Kidney (tissue), 13 donors: ENCODE measurements at regions not wholly inside any gene's neighbourhood (a gene's known extent, or its start where the extent isn't known, plus 50 kb on each side); places are given as distances from the start of the nearest gene placed in this dataset.

Experiments
- DNase-seq, 5 donors: peaks; one replicate each; pipeline ENCODE4 v3.0.0-alpha.2; 2013 to 2020
- FAIRE-seq: peaks from 2 replicates; lab custom pipeline; 2012; peaks lifted over from hg19 to GRCh38; lab: Jason Lieb, UNC
- H3K27ac ChIP-seq, 2 donors: one replicate each; pipeline ENCODE4 v1.7.0; 2013; ENCODE audit warnings: low read depth in 2 of 2, low read length in 2 of 2, inconsistent platforms in 1 of 2
- H3K27me3 ChIP-seq: one replicate; pipeline ENCODE4 v1.7.1; 2013; ENCODE audit warnings: low read length, inconsistent platforms; ENCODE audit not compliant: control insufficient read depth, insufficient read depth
- H3K36me3 ChIP-seq, 3 donors: one replicate each; pipeline versions ENCODE4 v1.7.0 to v1.7.1; 2013; ENCODE audit warnings: low read length in 3 of 3, control low read depth in 1 of 3, inconsistent platforms in 1 of 3; ENCODE audit not compliant: insufficient read depth in 3 of 3, control insufficient read depth in 2 of 3
- H3K4me1 ChIP-seq, 3 donors: one replicate each; pipeline versions ENCODE4 v1.7.0 to v1.7.1; 2013; ENCODE audit warnings: low read length in 3 of 3, inconsistent platforms in 1 of 3, low read depth in 1 of 3; ENCODE audit not compliant: control insufficient read depth in 2 of 3, insufficient read depth in 2 of 3
- H3K4me3 ChIP-seq, 3 donors: one replicate each; pipeline versions ENCODE4 v1.7.0 to v1.8.1; 2013; ENCODE audit warnings: low read length in 3 of 3, control low read depth in 1 of 3, inconsistent platforms in 1 of 3
- H3K9ac ChIP-seq, 3 donors: one replicate each; pipeline versions ENCODE4 v1.7.0 to v1.7.1; 2013; ENCODE audit warnings: low read length in 3 of 3, control low read depth in 1 of 3, inconsistent platforms in 1 of 3
- H3K9me3 ChIP-seq, 3 donors: one replicate each; pipeline versions ENCODE4 v1.7.0 to v1.7.1; 2013; ENCODE audit warnings: low read length in 3 of 3, control low read depth in 1 of 3, inconsistent platforms in 1 of 3; ENCODE audit not compliant: control insufficient read depth in 2 of 3, insufficient read depth in 1 of 3
- intact Hi-C: fragments of 100-400 bp; cut with DNase I; formaldehyde crosslinking; loops from one replicate; pipeline ENCODE4 v1.11.1; 2022
- TF ChIP-seq, protein P1 (sequence below): IDR thresholded peaks from 3 replicates; pipeline ENCODE4 v1.5.1; 2012; ENCODE audit warnings: mild to moderate bottlenecking, moderate library complexity, borderline replicate concordance; ENCODE audit not compliant: insufficient read depth; ENCODE audit errors: extremely low read depth
- donor health status: control.
- donor health status: control.
- donor health status: control.
- donor health status: control.
- donor health status: control.
- donor health status: DM: yes; HTN: yes; CAD: no.
- donor health status: Normal renal cell carcinoma (clear cell type).

DNA sequence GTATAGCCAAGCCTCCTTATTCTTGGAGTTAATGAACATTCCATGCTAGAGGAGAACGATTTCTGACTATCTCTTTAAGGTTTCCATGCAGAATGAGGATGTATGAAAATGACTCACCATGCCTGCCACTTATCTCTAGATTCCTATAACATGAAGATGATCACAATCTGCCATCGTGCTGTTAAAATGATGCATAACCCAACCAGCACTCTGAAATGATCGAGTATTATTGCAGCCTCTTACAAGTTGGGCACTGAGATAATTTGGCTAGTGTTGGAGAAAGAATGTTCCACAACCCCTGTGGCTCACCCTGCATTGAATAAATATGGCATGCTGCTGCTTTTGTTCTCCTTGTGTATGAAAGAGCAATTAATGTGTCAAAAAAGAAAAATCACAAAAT is 1143.6 kb upstream of the WWC1 start:
- Histone ChIP-seq H3K4me1 (no peaks in the 10 kb centered on the region), H3K9ac (no peak overlapping the region), H3K9me3 (no peaks in the 10 kb centered on the region), H3K36me3 (no peaks in the 10 kb centered on the region), H3K4me3 (no peak overlapping the region), H3K27me3 (no peaks in the 10 kb centered on the region), H3K27ac (no peak overlapping the region)
- DNase-seq = no peak
- intact Hi-C loops = no loop called here
- FAIRE-seq = no peak
- TF ChIP-seq, protein P1, sequence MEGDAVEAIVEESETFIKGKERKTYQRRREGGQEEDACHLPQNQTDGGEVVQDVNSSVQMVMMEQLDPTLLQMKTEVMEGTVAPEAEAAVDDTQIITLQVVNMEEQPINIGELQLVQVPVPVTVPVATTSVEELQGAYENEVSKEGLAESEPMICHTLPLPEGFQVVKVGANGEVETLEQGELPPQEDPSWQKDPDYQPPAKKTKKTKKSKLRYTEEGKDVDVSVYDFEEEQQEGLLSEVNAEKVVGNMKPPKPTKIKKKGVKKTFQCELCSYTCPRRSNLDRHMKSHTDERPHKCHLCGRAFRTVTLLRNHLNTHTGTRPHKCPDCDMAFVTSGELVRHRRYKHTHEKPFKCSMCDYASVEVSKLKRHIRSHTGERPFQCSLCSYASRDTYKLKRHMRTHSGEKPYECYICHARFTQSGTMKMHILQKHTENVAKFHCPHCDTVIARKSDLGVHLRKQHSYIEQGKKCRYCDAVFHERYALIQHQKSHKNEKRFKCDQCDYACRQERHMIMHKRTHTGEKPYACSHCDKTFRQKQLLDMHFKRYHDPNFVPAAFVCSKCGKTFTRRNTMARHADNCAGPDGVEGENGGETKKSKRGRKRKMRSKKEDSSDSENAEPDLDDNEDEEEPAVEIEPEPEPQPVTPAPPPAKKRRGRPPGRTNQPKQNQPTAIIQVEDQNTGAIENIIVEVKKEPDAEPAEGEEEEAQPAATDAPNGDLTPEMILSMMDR = no peak

DNA sequence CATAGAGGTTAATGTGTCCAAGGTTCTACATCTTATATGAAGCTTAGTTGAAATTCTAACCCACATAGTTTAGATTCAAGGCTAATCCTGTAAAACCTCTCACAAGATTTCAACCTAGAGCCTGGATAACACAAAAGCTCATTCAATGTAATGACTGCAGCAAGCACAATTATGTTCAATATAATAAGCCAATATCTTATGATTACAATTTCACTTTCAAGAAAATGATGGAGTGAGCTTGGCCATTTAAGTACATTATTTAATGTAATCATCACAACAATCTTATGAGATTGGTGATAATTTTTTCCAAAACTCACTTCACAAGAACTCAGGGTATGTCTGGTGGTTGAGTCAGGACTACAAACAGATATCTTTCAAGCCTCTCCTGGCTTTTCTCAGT is 1140.8 kb upstream of the WWC1 start:
- intact Hi-C loops = no loop called here
- FAIRE-seq (no peak), DNase-seq (no peak)
- TF ChIP-seq, protein P1 = no peak
- Histone ChIP-seq H3K27ac (no peak overlapping the region), H3K9ac (no peak overlapping the region), H3K4me3 (no peak overlapping the region), H3K9me3 (no peaks in the 10 kb centered on the region), H3K36me3 (no peaks in the 10 kb centered on the region), H3K27me3 (no peaks in the 10 kb centered on the region), H3K4me1 (no peaks in the 10 kb centered on the region)

DNA sequence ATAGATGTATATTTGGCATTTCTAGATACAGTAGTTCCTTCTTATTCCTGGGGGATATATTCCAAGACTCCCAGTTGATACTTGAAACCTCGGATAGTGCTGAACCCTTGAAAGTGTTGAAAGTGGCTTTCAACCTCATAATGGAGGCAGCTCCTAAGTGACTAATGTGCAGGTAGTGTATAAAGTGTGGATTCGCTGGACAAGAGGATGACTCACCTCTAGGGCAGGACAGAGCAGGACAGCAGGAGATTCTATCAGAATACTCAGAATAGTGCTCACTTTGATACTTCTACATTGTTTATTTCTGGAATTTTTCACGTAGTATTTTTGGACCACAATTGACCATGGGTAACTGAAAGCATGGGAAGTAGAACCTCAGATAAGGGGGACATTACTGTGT is 1138.9 kb upstream of the WWC1 start:
- intact Hi-C loops = no loop called here
- Histone ChIP-seq H3K9ac (no peak overlapping the region), H3K27me3 (no peaks in the 10 kb centered on the region), H3K36me3 (no peaks in the 10 kb centered on the region), H3K9me3 (no peaks in the 10 kb centered on the region), H3K4me3 (no peak overlapping the region), H3K27ac (no peak overlapping the region), H3K4me1 (no peaks in the 10 kb centered on the region)
- FAIRE-seq = no peak
- TF ChIP-seq, protein P1 = no peak
- DNase-seq = no peak

DNA sequence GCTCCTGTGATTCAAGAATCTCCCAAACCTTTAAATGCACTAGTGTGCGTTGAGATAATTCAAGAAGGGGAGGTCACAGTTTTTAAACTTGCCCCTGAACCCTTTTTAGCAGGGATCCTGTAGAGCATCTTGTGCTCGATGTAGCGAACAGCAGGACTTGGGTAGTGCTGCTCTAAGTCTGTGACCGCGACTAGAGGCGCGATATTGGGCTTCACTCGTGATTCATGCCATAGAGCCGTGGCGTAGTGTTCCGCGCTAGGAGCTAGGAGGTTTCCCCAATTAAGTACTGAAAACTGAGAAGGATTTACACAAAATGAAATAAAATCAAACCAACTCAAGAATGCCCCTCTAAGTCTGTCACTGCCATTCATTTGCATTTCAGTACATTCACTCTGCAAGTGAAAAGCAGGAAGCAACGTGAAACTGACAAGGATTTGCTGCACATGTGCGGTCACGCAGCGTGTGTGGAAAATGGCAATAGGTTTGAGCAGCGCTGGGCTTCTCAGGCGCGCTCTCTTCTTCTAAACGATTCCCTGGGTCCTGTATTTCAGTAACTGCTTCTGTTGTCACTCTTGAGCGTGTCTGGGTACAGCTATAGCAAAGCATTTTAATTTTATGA is 1135.9 kb upstream of the WWC1 start:
- DNase-seq (no peak), FAIRE-seq (no peak)
- no peak overlapping the region for H3K27ac ChIP-seq

More for the DNA sequence above, 1135.9 kb upstream of the WWC1 start:
- TF ChIP-seq, protein P1 = no peak
- no peaks in the 10 kb centered on the region for H3K9me3 ChIP-seq
- no peaks in the 10 kb centered on the region for H3K36me3 ChIP-seq
- no peaks in the 10 kb centered on the region for H3K27me3 ChIP-seq
- no peak overlapping the region for H3K4me3 ChIP-seq
- H3K4me1 ChIP-seq = no peaks in the 10 kb centered on the region
- no peak overlapping the region for H3K9ac ChIP-seq
- intact Hi-C loops = no loop called here
